MG63 (cell line): ENCODE measurements at regions not wholly inside any gene's neighbourhood (a gene's known extent, or its start where the extent isn't known, plus 50 kb on each side); places are given as distances from the start of the nearest gene placed in this dataset.
A peak's percentile ranks its signal among the peaks of the same experiment; 100 is the strongest.

ENCODE experiments used
- DNase-seq: peaks from one replicate; pipeline ENCODE4 v3.0.0-alpha.2; 2020
- H3K27me3 ChIP-seq: fragments of 250-450 bp; sonication (Bioruptor Pico); 2 replicates; pipeline ENCODE4 v1.5.1; 2020; ENCODE audit warnings: mild to moderate bottlenecking, moderate library complexity
- H3K36me3 ChIP-seq: fragments of 250-450 bp; sonication (Bioruptor Pico); 2 replicates; pipeline ENCODE4 v1.5.1; 2020; ENCODE audit warnings: mild to moderate bottlenecking, moderate library complexity
- H3K4me3 ChIP-seq: fragments of 250-450 bp; sonication (Bioruptor Pico); 2 replicates; pipeline ENCODE4 v1.5.1; 2020; ENCODE audit warnings: mild to moderate bottlenecking, moderate library complexity
- H3K9me3 ChIP-seq: fragments of 250-450 bp; sonication (Bioruptor Pico); 2 replicates; pipeline ENCODE4 v1.5.1; 2020; ENCODE audit warnings: mild to moderate bottlenecking, moderate library complexity

DNA sequence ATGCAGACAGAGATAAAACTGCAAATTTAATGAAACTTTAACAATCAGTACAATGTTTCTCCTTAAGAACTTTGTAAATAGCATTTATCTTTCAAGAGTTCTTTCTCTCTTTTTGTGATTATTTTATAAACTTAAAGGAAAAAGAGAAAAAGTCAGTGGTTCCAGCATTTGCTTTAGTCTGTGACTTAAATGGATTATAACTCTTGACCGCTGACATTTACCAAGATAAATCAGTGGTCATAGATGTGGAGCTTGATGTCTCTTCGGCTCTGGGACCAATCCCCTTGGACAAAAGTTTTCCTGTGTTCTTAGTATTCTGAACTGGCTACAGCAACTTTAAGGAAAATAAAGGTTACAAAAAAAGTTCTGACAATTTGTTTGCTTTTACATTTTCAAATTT, 162.6 kb downstream of the TM9SF2 start:
- no peak for DNase-seq
- Histone ChIP-seq H3K27me3 (peaks cover 6% of the 10 kb centered on the region), H3K4me3 (no peak overlapping the region), H3K9me3 (no peaks in the 10 kb centered on the region), H3K36me3 (no peaks in the 10 kb centered on the region)

DNA sequence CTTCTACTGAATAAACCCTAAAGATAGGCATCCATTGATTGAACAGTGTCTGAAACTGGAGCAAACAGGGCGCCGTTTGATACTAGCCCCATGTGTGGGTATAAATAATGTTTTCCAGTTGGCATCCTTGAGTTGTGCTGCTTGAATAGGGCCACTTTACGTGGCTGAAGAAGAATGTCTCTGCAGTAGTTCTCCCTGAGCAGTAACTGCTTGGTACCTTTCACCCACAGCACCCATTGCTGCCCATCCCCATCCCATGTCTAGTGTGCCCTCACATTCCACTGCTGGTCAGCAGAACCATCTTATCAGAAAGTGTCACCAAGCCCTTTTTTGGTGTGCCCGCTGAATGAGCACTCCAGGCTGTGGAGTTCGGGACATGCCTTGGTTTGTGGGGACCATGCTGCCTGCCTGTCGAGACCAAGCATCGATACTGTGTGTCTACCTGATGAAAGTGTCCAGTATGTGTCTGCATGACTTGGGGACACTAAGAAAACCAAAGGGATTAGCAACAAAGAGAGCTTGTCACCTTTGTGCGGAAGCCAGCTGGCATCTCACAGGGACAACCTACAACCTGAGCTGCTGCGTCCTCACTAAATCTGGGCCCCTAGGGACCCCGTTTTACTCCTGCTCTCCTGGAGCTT, 162.0 kb downstream of the TM9SF2 start:
- DNase-seq, result no peak
- no peaks in the 10 kb centered on the region for H3K36me3 ChIP-seq
- H3K9me3 ChIP-seq, result no peaks in the 10 kb centered on the region
- no peak overlapping the region for H3K4me3 ChIP-seq
- peaks cover 6% of the 10 kb centered on the region for H3K27me3 ChIP-seq

DNA sequence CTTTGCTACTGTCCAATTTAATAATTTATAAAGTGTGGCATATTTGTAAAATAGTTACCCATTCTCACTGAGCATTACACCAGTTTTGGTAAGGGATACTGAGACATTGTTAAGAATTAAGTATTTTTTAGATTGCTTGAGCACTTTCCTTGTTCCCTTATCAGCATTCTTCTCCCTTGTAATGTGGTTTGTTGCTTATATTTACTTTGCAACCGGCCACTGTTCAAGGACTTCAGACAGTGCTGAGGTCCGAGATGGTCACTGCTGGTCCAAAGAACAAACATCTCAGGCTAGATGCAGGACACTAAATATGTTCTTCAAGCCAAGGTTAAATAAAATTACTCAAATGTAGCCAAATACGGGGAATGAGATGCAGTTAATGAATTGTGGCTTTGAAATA, 161.4 kb downstream of the TM9SF2 start:
- DNase-seq, result no peak
- no peak overlapping the region for H3K4me3 ChIP-seq
- H3K9me3 ChIP-seq, result no peaks in the 10 kb centered on the region
- peaks cover 6% of the 10 kb centered on the region for H3K27me3 ChIP-seq
- no peaks in the 10 kb centered on the region for H3K36me3 ChIP-seq

GRCh38 chr13:99661791-99662190, 160.5 kb downstream of the TM9SF2 start:
- Histone ChIP-seq H3K27me3 (peaks cover 6% of the 10 kb centered on the region), H3K36me3 (no peaks in the 10 kb centered on the region), H3K9me3 (no peaks in the 10 kb centered on the region), H3K4me3 (no peak overlapping the region)
- DNase-seq, result no peak

DNA sequence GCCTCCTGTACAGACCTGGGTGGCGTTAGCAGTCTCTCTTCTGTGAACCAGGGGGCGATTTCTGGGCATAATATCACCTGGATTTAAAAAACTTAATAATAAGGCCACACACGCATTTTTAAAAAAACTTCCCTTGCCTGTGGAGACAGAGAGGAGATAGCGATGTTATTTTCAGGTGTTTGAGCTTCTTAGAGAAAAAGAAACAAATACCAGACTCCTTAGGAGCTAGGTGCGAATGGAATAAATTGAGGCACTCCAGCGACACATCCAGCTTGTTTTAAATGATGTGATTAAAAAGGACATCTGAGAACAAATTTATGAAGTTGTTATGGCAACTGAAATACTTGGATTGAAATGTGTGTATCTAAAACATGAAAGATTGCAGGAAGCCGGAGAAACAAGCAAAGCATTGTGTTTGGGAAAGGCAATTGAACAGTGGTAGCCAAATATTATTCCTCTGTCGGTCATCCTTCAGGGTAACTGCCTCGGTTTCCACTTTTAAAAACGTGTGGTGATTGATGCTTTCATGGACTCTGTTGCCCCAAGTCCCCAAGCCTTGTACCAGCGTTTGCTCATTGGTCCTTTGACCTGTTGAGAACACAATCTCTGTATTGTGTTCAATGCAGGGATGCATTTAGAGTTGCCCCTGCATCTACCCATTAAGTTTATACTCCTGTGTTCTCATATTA, 158.7 kb downstream of the TM9SF2 start:
- Histone ChIP-seq H3K36me3 (no peaks in the 10 kb centered on the region), H3K9me3 (no peaks in the 10 kb centered on the region), H3K27me3 (peaks cover 6% of the 10 kb centered on the region), H3K4me3 (no peak overlapping the region)
- no peak for DNase-seq

DNA sequence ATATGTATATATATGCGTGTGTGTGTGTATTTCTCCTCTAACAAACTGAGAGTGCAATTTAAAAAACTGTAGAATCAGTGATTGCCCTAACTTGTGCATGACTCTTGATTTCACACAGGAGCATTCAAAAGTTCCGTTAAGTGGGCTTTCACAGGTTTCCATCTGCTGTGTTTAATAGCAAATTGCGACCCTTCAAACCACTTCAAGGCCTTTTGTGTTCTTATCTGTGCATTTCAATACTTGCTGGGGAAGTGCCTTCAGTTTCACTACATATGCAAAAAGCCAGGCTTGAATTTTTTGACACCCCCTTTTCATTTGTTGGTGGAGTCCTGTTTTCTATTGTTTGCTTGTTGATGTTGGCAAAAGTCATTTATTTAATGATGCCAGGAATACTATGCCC, 158.0 kb downstream of the TM9SF2 start:
- Histone ChIP-seq H3K9me3 (no peaks in the 10 kb centered on the region), H3K27me3 (peaks cover 4% of the 10 kb centered on the region), H3K36me3 (no peaks in the 10 kb centered on the region), H3K4me3 (no peak overlapping the region)
- DNase-seq, result no peak

GRCh38 chr13:99658261-99658991, 157.2 kb downstream of the TM9SF2 start:
- H3K4me3 ChIP-seq, result peak overlapping the region; percentile 25
- peak; percentile 46 for DNase-seq
- H3K9me3 ChIP-seq, result no peaks in the 10 kb centered on the region
- H3K27me3 ChIP-seq, result no peaks in the 10 kb centered on the region; the same call in 1 of the 2 replicates
- no peaks in the 10 kb centered on the region for H3K36me3 ChIP-seq

DNA sequence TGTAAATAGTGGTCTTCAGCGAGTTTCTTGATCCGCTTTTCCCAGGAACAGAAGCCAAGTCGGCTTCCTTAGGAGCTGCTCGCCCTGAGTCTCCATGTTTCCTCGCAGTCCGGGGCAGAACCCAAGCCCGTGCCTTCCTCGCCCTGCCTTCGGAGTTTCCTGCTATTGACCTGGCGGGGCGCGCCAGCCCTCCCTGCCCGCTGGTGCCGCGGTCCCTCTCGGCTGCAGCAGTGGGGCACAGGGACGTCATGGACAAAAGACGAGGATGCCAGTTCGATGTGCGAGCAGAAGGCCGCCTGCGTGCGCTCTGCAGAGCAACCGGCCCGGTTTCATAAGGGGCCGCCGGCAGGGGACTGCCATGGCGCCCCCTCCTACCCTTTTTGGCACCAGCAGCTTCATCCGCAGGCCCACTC, 156.6 kb downstream of the TM9SF2 start:
- peak; percentile 18 for DNase-seq
- H3K4me3 ChIP-seq, result peak overlapping the region; percentile 25

DNA sequence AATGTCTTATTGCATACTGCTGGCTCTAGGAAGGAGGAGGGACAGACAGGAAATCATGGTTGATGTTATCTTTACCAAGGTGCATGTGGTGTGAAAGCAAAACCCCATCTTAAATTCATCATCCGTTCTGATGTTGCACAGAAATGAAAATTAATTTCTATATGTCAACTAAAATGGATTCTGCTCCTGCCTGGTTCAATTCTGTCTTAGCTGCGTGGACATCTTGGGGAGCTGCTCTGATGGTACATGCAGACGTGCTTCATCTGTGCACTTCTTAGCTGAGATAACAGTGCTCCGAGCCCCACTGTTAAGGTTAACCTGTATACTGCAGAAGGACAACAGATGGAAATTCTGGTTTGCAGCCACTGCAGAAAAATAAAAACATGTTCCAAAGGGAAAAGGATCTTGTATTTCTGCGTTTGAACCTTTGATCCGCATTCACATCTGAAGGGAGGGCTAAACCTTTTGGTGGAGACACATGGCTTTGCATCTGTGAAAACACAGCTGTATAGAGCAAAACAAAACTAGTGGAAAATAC, 155.6 kb downstream of the TM9SF2 start:
- Histone ChIP-seq H3K27me3 (no peaks in the 10 kb centered on the region), H3K4me3 (no peak overlapping the region), H3K9me3 (no peaks in the 10 kb centered on the region), H3K36me3 (no peaks in the 10 kb centered on the region)
- DNase-seq, result no peak

More for the DNA sequence above, 156.6 kb downstream of the TM9SF2 start:
- Histone ChIP-seq H3K27me3 (no peaks in the 10 kb centered on the region; the same call in 1 of the 2 replicates), H3K9me3 (no peaks in the 10 kb centered on the region), H3K36me3 (no peaks in the 10 kb centered on the region)

- no peaks in the 10 kb centered on the region for H3K36me3 ChIP-seq
Observed at GRCh38 chr13:99656092-99656745, 154.9 kb downstream of the TM9SF2 start.

GRCh38 chr13:99655351-99656091, 154.2 kb downstream of the TM9SF2 start:
- no peak for DNase-seq
- no peak overlapping the region for H3K4me3 ChIP-seq

More at GRCh38 chr13:99656092-99656745, 154.9 kb downstream of the TM9SF2 start:
- peak; percentile 53 for DNase-seq
- no peak overlapping the region for H3K4me3 ChIP-seq
- no peaks in the 10 kb centered on the region for H3K27me3 ChIP-seq
- no peaks in the 10 kb centered on the region for H3K9me3 ChIP-seq

GRCh38 chr13:99654076-99654475, 152.8 kb downstream of the TM9SF2 start:
- Histone ChIP-seq H3K27me3 (no peaks in the 10 kb centered on the region), H3K36me3 (no peaks in the 10 kb centered on the region), H3K4me3 (no peak overlapping the region), H3K9me3 (no peaks in the 10 kb centered on the region)
- no peak for DNase-seq

More at GRCh38 chr13:99655351-99656091, 154.2 kb downstream of the TM9SF2 start:
- no peaks in the 10 kb centered on the region for H3K9me3 ChIP-seq
- no peaks in the 10 kb centered on the region for H3K27me3 ChIP-seq
- no peaks in the 10 kb centered on the region for H3K36me3 ChIP-seq

DNA sequence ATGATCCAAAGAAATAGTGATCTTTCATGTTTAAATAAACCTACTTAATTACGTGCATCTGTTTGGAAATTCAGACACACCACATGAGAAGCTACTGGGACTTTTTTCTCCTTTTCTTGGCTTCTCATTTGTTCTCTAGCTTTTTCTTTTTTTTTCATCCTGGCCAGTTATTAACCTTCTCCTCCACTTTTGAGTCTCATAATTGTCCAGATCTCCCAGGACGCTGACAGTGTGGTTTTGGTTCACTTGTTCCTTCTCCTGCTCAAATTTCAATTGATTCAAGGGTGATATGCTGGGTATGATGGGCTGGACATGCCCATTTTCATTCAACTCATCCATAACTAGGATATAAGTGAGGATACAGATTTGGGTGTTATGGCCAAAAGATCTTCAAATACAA, 152.3 kb downstream of the TM9SF2 start:
- no peak for DNase-seq
- no peaks in the 10 kb centered on the region for H3K9me3 ChIP-seq
- no peak overlapping the region for H3K4me3 ChIP-seq
- H3K27me3 ChIP-seq, result no peaks in the 10 kb centered on the region
- H3K36me3 ChIP-seq, result no peaks in the 10 kb centered on the region

DNA sequence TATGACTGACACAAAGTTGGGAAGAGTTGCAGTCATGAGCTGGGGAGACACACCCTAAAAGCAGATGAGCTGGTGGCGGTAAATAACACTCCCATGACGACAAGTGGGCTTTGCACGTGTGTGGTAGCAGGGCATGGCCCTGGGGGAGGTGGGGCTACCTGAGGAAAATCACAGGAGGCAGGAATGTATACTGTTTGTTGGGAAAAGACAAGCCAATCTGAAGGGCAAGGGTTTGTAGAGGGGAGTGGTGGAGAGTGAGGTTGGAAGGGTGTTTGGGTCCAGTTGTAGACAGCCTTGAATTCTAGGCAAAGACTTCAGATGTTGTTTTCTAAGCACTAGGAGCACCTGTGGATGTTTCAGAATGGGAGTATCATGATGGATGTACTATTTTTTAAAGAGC, 151.6 kb downstream of the TM9SF2 start:
- Histone ChIP-seq H3K9me3 (no peaks in the 10 kb centered on the region), H3K27me3 (no peaks in the 10 kb centered on the region), H3K4me3 (no peak overlapping the region), H3K36me3 (no peaks in the 10 kb centered on the region)
- DNase-seq, result no peak

DNA sequence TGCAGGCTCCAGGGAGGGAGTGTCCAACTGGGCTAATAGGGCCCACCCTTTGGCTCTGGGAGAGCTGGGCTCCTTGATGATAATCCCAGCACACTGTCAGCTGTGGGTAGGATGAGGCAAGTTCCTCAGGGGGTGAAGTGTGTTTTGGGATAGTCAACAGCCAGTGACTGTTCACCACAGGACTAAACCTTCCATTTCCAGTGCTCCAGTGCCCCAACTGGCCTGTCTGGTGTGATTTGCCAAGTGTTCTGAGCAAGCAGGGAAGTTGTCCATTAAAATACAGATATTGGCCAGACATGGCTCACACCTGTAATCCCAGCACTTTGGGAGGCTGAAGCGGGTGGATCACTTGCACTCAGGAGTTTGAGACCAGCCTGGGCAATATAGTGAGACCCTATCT, 150.9 kb downstream of the TM9SF2 start:
- no peak overlapping the region for H3K4me3 ChIP-seq
- no peaks in the 10 kb centered on the region for H3K36me3 ChIP-seq
- DNase-seq, result no peak
- no peaks in the 10 kb centered on the region for H3K27me3 ChIP-seq
- H3K9me3 ChIP-seq, result no peaks in the 10 kb centered on the region

GRCh38 chr13:99651016-99651415, 149.7 kb downstream of the TM9SF2 start:
- Histone ChIP-seq H3K9me3 (no peaks in the 10 kb centered on the region), H3K4me3 (no peak overlapping the region), H3K36me3 (no peaks in the 10 kb centered on the region), H3K27me3 (no peaks in the 10 kb centered on the region)
- no peak for DNase-seq
